Hepatocyte (in vitro differentiated cells): ENCODE measurements at regions not wholly inside any gene's neighbourhood (a gene's known extent, or its start where the extent isn't known, plus 50 kb on each side); places are given as distances from the start of the nearest gene placed in this dataset.

Experiments used
- CTCF ChIP-seq: fragments of 200-600 bp; sonication (generic); IDR thresholded peaks from 2 replicates; pipeline ENCODE4 v1.5.1; 2016; ENCODE audit warnings: antibody characterized with exemption, mild to moderate bottlenecking; ENCODE audit not compliant: poor library complexity
- EZH2 ChIP-seq: fragments of 200-600 bp; sonication (generic); IDR thresholded peaks from 2 replicates; pipeline ENCODE4 v1.6.1; 2016; ENCODE audit warnings: antibody characterized with exemption, mild to moderate bottlenecking, borderline replicate concordance

GRCh38 chr18:51370996-51371395 lies 173.5 kb upstream of the MEX3C start:
- TF ChIP-seq CTCF (no peak), EZH2 (no peak)
